ENCODE measurements at regions not wholly inside any gene's neighbourhood (a gene's known extent, or its start where the extent isn't known, plus 50 kb on each side); places are given as distances from the start of the nearest gene placed in this dataset.

GRCh38 chr7:33745934-33746333 is 159.4 kb upstream of the BMPER start:
- in situ Hi-C loops (cut with HindIII; ENCODE audit: low sequenced_read_pairs): no loop called here
- no peak for DNase-seq (ENCODE audit: low spot score)

DNA sequence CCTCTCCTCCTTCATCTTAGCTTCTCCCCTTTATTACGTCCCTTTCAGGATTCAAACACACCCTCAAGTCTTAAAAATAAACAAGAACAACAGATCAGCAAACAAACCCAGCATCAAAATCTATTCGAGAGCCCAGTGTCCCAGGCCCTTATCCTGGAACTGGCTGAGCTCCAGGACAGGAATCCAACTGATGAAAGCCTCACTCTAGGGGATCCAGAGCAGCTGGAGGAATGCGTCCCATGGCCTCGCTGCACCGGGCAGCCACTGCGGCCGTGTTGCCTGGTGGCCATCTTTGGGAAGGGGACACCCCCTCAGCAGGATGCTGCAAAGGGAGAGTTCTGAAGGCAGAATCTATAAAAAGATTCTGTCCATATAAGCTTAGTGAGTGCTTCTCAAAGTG is 156.5 kb upstream of the BMPER start:
- no peak for DNase-seq (ENCODE audit: low spot score)
- in situ Hi-C loops (cut with HindIII; ENCODE audit: low sequenced_read_pairs): no loop called here

DNA sequence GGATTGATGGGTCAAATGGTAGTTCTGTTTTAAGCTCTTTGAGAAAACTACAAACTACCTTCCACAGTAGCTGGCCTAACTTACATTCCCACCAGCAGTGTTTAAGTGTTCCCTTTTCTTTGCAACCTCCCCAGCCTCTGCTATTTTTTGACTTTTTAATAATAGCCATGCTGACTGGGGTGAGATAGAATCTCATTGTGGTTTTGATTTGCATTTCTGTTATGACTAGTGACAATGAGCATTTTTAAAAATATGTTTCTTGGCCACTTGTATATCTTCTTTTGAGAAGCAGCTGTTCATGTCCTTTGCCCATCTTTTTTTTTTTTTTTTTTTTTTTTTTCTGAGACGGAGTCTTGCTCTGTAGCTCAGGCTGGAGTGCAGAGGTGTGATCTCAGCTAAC is 155.2 kb upstream of the BMPER start:
- no peak for DNase-seq (ENCODE audit: low spot score)
- in situ Hi-C loops (cut with HindIII; ENCODE audit: low sequenced_read_pairs): no loop called here

DNA sequence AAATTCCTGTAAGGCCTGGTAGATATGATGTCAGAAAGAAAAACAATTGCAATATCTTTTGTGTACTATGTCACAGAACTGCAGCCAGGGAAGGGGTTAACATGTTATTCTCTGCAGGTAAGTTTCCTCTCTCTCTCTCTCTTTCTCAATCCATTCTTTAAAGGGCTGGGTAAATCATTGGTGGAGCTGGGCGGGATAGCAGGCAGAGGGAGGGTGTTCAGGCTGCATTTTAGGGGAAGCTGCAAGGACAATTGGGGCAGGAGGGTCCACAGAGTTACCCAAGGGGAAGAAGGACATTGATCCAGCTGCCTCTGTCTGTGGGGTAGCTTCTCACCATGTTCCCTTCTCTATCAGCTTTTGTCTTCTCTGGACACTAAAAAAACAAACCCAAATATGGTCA is 153.9 kb upstream of the BMPER start:
- no peak for DNase-seq (ENCODE audit: low spot score)
- in situ Hi-C loops (cut with HindIII; ENCODE audit: low sequenced_read_pairs): no loop called here

GRCh38 chr7:33753881-33754525 is 151.3 kb upstream of the BMPER start:
- in situ Hi-C loops (cut with HindIII; ENCODE audit: low sequenced_read_pairs): no loop called here

GRCh38 chr7:33754933-33755928 is 150.1 kb upstream of the BMPER start:
- DNase-seq (ENCODE audit: low spot score): no peak
- in situ Hi-C loops (cut with HindIII; ENCODE audit: low sequenced_read_pairs): no loop called here

More at GRCh38 chr7:33753881-33754525, 151.3 kb upstream of the BMPER start:
- no peak for DNase-seq (ENCODE audit: low spot score)

- in situ Hi-C loops (cut with HindIII; ENCODE audit: low sequenced_read_pairs): no loop called here
- DNase-seq (ENCODE audit: low spot score): no peak
Observed at GRCh38 chr7:33757050-33757449, 148.3 kb upstream of the BMPER start.

DNA sequence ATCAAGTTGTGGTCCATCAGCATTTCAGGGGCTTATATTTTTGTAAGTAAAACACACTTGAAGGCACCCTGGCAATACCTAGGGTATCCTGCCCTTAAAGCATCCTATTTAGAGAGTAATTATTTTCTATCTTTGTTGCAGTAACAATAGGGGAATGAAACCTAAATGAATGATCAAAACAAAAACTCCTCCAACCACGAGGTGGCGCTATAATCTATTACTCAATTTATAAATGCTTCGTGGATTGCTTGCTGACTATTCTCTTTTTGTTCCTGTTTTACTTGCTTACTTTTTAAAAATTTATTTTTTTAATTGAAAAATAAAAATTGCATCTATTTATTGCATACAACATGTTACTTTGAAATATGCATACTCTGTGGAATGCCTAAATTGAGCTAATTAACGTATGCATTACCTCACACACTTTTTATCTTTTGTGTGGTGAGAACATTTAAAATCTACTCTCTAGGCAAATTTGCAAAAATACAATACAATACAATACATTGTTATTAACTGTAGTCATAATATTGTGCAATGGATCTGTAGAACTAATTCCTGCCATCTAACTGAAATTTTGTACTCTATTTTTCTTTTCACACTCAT is 147.7 kb upstream of the BMPER start:
- in situ Hi-C loops (cut with HindIII; ENCODE audit: low sequenced_read_pairs): no loop called here
- peak; percentile 66 for DNase-seq (ENCODE audit: low spot score)

DNA sequence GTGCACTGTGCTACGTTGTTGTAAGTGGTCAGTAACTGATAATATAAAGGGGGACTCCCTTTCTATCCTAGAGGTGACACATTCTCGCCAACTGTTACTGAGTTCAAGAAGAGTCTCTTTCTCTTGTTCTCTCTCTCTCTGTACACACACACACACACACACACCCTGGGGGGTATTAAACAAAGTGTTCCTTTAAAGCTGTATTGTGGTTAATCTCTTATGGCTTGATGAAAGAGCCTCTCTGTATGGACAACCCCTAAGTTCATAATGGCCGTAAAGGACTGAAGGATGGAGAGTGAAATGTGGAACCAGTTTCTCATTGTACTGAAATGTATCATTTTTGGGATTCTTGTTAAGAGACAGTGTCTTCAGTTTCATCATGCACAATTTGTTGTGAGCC is 145.2 kb upstream of the BMPER start:
- DNase-seq (ENCODE audit: low spot score): no peak
- in situ Hi-C loops (cut with HindIII; ENCODE audit: low sequenced_read_pairs): no loop called here

DNA sequence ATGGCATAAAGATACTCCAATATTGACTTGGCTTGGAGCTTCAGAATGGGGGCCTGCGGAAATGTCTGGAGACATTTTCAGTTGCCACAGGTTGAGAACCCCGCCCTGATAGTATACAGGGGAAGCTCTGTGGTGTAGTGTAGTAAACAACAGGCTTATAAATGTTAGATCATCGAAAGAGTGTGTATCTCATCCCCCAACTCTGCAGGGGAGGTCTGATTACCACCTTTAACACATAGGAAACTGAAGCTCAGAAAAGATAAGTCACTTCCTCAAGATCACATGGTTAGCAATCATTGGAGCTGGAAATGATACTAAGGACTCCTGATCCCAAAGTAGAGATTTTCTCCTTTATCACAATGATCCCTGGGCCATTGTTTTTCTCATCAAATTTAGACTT is 144.5 kb upstream of the BMPER start:
- in situ Hi-C loops (cut with HindIII; ENCODE audit: low sequenced_read_pairs): no loop called here
- no peak for DNase-seq (ENCODE audit: low spot score)

GRCh38 chr7:33761449-33762080 is 143.8 kb upstream of the BMPER start:
- DNase-seq (ENCODE audit: low spot score): no peak
- in situ Hi-C loops (cut with HindIII; ENCODE audit: low sequenced_read_pairs): no loop called here

DNA sequence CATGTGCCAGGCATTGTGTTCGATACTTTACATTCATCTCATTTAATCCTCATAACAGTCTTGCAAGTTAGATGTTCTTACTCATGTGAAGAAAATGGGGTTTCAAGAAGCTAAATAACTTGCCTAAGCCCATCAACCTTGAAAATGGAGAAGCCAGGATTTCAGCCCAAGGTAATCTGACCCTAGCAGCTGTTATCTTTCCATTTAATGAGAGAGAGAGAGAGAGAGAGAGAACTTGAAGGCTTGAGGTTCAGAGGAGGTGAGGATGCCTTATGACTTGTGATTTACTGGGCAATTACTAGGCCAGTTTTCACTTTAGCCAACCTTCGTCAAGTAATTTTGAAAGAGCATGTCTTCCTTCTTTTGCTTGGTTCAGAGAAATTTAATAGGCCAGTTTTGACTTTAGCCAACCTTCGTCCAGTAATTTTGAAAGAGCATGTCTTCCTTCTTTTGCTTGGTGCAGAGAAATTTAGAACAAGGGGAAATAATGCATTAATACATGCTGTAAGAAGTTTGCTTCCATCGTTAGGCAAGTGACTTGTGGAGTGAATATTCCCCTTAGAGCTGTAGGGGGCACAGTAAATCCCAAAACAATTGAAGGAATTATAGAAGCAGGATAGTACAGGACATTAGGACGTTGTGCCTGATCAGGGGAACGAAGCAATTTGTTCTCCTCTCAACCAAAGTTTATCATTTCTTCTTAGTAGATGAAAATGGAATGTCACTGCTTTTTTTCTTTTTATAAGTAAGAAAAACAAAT is 143.0 kb upstream of the BMPER start:
- in situ Hi-C loops (cut with HindIII; ENCODE audit: low sequenced_read_pairs): no loop called here
- no peak for DNase-seq (ENCODE audit: low spot score)

DNA sequence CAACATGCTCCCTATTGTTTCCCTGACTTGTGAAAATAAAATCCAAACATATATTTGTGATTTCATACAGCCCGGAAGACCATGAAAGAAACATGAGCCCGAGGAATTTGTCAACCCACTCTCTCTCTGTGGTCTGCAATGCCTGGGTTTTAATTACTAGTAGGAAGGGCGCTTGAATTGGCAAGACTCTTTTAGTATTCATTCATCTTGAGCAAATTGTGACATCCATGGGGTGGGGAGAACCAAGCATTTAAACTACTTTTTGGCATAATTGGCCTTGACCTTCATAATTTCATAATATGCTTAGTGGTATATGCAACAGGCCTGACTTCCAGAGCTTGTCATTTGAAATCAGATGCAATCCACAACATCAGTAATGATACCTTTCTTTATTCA is 142.4 kb upstream of the BMPER start:
- DNase-seq (ENCODE audit: low spot score): no peak
- in situ Hi-C loops (cut with HindIII; ENCODE audit: low sequenced_read_pairs): no loop called here

- no peak for DNase-seq (ENCODE audit: low spot score)
- in situ Hi-C loops (cut with HindIII; ENCODE audit: low sequenced_read_pairs): no loop called here
Observed at GRCh38 chr7:33764752-33765451, 140.4 kb upstream of the BMPER start.

DNA sequence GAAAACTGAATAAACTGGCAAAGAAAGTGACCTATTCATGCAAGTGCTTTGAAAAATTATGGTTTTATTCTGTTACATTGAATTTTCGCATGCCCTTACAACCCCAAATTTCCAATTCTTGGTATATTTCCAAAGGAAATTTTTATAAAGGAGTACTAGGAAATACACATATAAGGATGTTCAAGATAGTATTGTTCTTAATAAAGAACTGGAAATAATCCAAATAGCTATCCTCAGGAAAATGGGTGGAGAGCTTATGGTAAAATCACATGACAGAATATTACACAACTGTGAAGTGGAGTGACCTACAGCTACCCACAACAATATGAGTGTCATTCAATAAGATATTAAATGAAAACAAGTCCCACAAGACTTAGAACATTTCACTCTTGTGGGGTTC is 138.9 kb upstream of the BMPER start:
- in situ Hi-C loops (cut with HindIII; ENCODE audit: low sequenced_read_pairs): no loop called here
- no peak for DNase-seq (ENCODE audit: low spot score)

DNA sequence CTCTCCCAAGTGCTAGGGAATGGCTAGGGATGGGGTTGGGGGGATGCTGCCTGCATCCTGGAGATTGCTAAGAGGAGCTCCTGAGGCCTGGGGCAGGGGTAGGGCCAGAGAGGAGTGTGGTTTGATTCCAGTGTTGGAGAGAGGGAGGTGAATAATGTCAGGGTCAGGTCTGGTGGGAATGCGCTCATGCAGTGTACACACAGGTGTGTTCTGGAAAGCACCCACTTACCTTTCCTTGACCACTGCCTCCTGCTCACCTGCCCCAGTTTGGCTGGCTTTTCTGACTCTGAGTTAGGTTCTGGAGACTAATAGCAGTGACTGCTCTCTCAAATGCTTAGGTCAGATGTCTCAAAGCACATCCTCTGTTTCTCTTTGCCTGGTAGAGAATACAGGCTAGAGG is 135.4 kb upstream of the BMPER start:
- in situ Hi-C loops (cut with HindIII; ENCODE audit: low sequenced_read_pairs): no loop called here
- DNase-seq (ENCODE audit: low spot score): no peak

- DNase-seq (ENCODE audit: low spot score): no peak
- in situ Hi-C loops (cut with HindIII; ENCODE audit: low sequenced_read_pairs): no loop called here
Observed at GRCh38 chr7:33770576-33770975, 134.8 kb upstream of the BMPER start.

DNA sequence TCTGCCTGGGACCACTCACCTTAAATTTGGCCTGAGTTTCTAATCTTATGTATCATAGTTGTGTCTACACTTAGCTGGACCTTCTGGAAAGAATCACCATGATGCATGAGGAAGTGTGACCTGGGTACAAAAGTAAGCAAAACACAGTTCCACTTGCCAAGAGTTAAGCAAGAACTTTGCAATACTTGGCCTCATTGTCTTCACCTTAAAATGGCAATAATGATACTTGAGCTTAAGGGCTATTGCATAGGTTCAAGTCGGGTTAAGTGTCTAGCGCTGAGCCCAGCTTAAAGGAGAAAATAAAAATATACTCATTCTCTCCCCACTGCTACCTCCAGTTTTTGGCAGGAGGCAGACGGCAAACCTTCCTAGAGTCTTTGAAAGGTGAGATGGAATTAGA is 133.9 kb upstream of the BMPER start:
- in situ Hi-C loops (cut with HindIII; ENCODE audit: low sequenced_read_pairs): no loop called here

GRCh38 chr7:33773053-33773452 is 132.3 kb upstream of the BMPER start:
- no peak for DNase-seq (ENCODE audit: low spot score)
- in situ Hi-C loops (cut with HindIII; ENCODE audit: low sequenced_read_pairs): no loop called here

More for the DNA sequence above, 133.9 kb upstream of the BMPER start:
- DNase-seq (ENCODE audit: low spot score): no peak
